OCI-LY3 (cell line): ENCODE measurements at regions not wholly inside any gene's neighbourhood (a gene's known extent, or its start where the extent isn't known, plus 50 kb on each side); places are given as distances from the start of the nearest gene placed in this dataset.
A peak's percentile ranks its signal among the peaks of the same experiment; 100 is the strongest.

ENCODE experiments used
- H2AFZ ChIP-seq: fragments of 200-600, 300-600 bp; shearing (Covaris generic); 2 replicates; pipeline ENCODE4 v1.6.0; 2014; ENCODE audit warnings: antibody characterized with exemption, low read depth, low read length
- H3K27ac ChIP-seq: fragments of 200-600, 300-600 bp; sonication (generic); 2 replicates; pipeline ENCODE4 v1.5.1; 2014; ENCODE audit warnings: mild to moderate bottlenecking, low read length, moderate library complexity, mixed read lengths
- H3K27me3 ChIP-seq: fragments of 200-600, 300-600 bp; sonication (generic); 2 replicates; pipeline ENCODE4 v1.6.1; 2014; ENCODE audit warnings: low read depth, low read length, mixed read lengths
- H3K36me3 ChIP-seq: fragments of 200-600, 300-600 bp; sonication (generic); replicated peaks from 2 replicates; pipeline ENCODE3; 2014; ENCODE audit warnings: low read depth, low read length, mixed read lengths
- H3K4me1 ChIP-seq: fragments of 300-600, 200-600 bp; sonication (generic); 2 replicates; pipeline ENCODE4 v1.6.1; 2014; ENCODE audit warnings: low read length, mixed read lengths
- H3K4me2 ChIP-seq: fragments of 200-600, 300-600 bp; sonication (generic); 2 replicates; pipeline ENCODE4 v1.6.1; 2014; ENCODE audit warnings: low read length, mixed read lengths
- H3K4me3 ChIP-seq: fragments of 300-600, 200-600 bp; sonication (generic); 2 replicates; pipeline ENCODE4 v1.5.1; 2014; ENCODE audit warnings: antibody characterized with exemption, mild to moderate bottlenecking, low read length, moderate library complexity
- H3K79me2 ChIP-seq: fragments of 300-600, 200-600 bp; shearing (Covaris generic); 2 replicates; pipeline ENCODE4 v1.6.1; 2014; ENCODE audit warnings: mild to moderate bottlenecking, low read length, mixed read lengths
- H3K9ac ChIP-seq: fragments of 300-600, 200-600 bp; shearing (Covaris generic); 2 replicates; pipeline ENCODE4 v1.6.0; 2014; ENCODE audit warnings: mild to moderate bottlenecking, low read length, moderate library complexity
- H3K9me3 ChIP-seq: fragments of 200-600, 300-600 bp; shearing (Covaris generic); 2 replicates; pipeline ENCODE4 v1.6.1; 2014; ENCODE audit warnings: low read length, mixed read lengths; ENCODE audit not compliant: insufficient read depth
- H4K20me1 ChIP-seq: fragments of 200-600, 300-600 bp; sonication (generic); 2 replicates; pipeline ENCODE4 v1.6.1; 2016; ENCODE audit warnings: low read length, mixed read lengths; ENCODE audit not compliant: insufficient read depth
- EZH2phosphoT487 ChIP-seq: fragments of 200-600 bp; shearing (Covaris generic); IDR thresholded peaks from 2 replicates; pipeline ENCODE4 v1.6.1; 2018; ENCODE audit warnings: antibody characterized with exemption, mixed run types, low read depth
- TF ChIP-seq, protein P1 (sequence below): fragments of 200-600, 300-600 bp; sonication (generic); IDR thresholded peaks from 2 replicates; pipeline ENCODE4 v1.5.1; 2014; ENCODE audit warnings: antibody characterized with exemption, low read length, low read depth

DNA sequence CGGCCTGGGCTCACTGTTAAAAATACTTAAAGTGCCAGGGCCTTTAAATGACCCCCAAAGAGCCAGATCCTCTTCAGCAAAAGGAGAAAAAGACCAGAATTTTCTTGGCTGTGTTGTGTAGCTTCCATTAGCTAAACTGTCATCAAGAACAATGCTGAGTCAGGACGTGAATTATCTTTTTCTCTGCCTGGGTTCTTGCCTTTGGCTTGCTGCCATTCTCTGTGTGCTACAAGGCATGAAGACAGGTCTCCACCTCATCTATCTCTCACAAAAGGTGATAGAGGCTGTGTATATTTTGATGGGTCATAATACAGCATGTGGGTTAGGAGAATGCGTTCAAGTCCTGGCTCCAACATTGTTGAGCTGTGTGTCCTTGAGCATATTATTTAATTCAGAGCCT, 52.4 kb upstream of the SELENOK start:
- H3K4me2 ChIP-seq = no peak overlapping the region
- H2AFZ ChIP-seq = no peak overlapping the region
- no peaks in the 10 kb centered on the region for H3K79me2 ChIP-seq
- no peak overlapping the region for H3K4me3 ChIP-seq
- H3K9ac ChIP-seq = no peak overlapping the region
- TF ChIP-seq, protein P1, sequence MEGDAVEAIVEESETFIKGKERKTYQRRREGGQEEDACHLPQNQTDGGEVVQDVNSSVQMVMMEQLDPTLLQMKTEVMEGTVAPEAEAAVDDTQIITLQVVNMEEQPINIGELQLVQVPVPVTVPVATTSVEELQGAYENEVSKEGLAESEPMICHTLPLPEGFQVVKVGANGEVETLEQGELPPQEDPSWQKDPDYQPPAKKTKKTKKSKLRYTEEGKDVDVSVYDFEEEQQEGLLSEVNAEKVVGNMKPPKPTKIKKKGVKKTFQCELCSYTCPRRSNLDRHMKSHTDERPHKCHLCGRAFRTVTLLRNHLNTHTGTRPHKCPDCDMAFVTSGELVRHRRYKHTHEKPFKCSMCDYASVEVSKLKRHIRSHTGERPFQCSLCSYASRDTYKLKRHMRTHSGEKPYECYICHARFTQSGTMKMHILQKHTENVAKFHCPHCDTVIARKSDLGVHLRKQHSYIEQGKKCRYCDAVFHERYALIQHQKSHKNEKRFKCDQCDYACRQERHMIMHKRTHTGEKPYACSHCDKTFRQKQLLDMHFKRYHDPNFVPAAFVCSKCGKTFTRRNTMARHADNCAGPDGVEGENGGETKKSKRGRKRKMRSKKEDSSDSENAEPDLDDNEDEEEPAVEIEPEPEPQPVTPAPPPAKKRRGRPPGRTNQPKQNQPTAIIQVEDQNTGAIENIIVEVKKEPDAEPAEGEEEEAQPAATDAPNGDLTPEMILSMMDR = no peak
- no peak for TF ChIP-seq EZH2phosphoT487
- H3K4me1 ChIP-seq = no peaks in the 10 kb centered on the region
- H3K27me3 ChIP-seq = peaks cover 21% of the 10 kb centered on the region
- H3K9me3 ChIP-seq = peaks cover 10% of the 10 kb centered on the region; the same call in 1 of the 2 replicates
- H3K36me3 ChIP-seq = no peaks in the 10 kb centered on the region
- H4K20me1 ChIP-seq = no peaks in the 10 kb centered on the region
- H3K27ac ChIP-seq = no peak overlapping the region

DNA sequence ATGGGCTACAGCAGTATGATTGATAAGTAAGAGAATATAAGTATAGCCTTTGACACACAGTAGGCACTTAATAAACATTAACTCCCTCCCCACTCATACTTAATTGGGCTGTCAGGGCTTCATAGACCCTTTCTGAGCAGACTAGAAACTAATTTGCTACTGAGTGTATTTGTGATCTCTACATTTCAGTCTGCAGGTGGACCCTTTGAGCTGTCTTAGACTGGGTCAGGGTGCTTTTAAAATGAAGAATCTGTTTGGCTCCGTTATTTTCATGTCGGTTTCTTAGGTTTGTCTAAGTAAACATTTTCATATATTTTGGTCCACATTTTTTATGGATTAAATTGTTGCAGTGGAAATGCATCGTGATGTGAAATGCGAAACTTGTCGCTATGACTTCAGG, 50.3 kb upstream of the SELENOK start:
- H3K36me3 ChIP-seq = no peaks in the 10 kb centered on the region
- no peak overlapping the region for H3K4me2 ChIP-seq
- H3K27me3 ChIP-seq = peaks cover 21% of the 10 kb centered on the region
- no peaks in the 10 kb centered on the region for H4K20me1 ChIP-seq
- no peak overlapping the region for H2AFZ ChIP-seq
- peaks cover 5% of the 10 kb centered on the region; the same call in 1 of the 2 replicates for H3K4me1 ChIP-seq
- no peak overlapping the region for H3K4me3 ChIP-seq
- no peaks in the 10 kb centered on the region for H3K79me2 ChIP-seq
- no peak overlapping the region for H3K27ac ChIP-seq
- H3K9me3 ChIP-seq = peaks cover 4% of the 10 kb centered on the region; the same call in 1 of the 2 replicates
- no peak overlapping the region for H3K9ac ChIP-seq
- TF ChIP-seq EZH2phosphoT487 = no peak
- TF ChIP-seq, protein P1 = peak; percentile 17; the same call in 1 of the 2 replicates
